B cell (primary cell): ENCODE measurements at regions not wholly inside any gene's neighbourhood (a gene's known extent, or its start where the extent isn't known, plus 50 kb on each side); places are given as distances from the start of the nearest gene placed in this dataset.

ENCODE experiments used
- ATAC-seq: fragments of 200-7000 bp; cut with Tn5 transposase; one replicate; pipeline ENCODE4 v1.10.0; 2021; ENCODE audit warnings: low read depth, mild to moderate bottlenecking, moderate number of reproducible peaks, moderate library complexity
- CTCF ChIA-PET: fragments of 350-600 bp; sonication (Branson Sonifier 250); formaldehyde crosslinking; loops from one replicate; lab custom pipeline; 2021; ENCODE audit warnings: antibody characterized with exemption, inconsistent platforms; lab: Charles Lee
- POLR2A ChIA-PET: fragments of 350-600 bp; sonication (Branson Sonifier 250); formaldehyde crosslinking; loops from one replicate; lab custom pipeline; 2021; ENCODE audit warnings: antibody characterized with exemption; lab: Charles Lee
- DNase-seq: peaks from one replicate; pipeline ENCODE4 v3.0.0; 2013
- H2AFZ ChIP-seq: 2 replicates; pipeline ENCODE4 v1.6.1; 2012; ENCODE audit warnings: mild to moderate bottlenecking, low read depth, low read length; ENCODE audit not compliant: insufficient read depth, poor library complexity, severe bottlenecking
- H3K27ac ChIP-seq, 2 donors: 1 replicate in 1 of 2; 2 replicates in 1 of 2; pipeline ENCODE4 v1.5.1; 2012 to 2013; ENCODE audit warnings: low read length in 2 of 2, mild to moderate bottlenecking in 2 of 2, moderate library complexity in 1 of 2
- H3K27me3 ChIP-seq, 4 experiments: fragments of 200-600 bp in 1 of 4; sonication (generic) in 1 of 4; replicated peaks in 1 of 4; 1 replicate in 2 of 4; 2 replicates in 2 of 4; pipeline versions ENCODE4 v1.6.1 to v1.7.0; 2013 to 2016; ENCODE audit warnings: low read length in 3 of 4, mild to moderate bottlenecking in 2 of 4, mixed read lengths in 1 of 4, moderate library complexity in 1 of 4; ENCODE audit not compliant: insufficient read depth in 4 of 4, control insufficient read depth in 3 of 4; ENCODE audit errors: control extremely low read depth in 1 of 4
- H3K36me3 ChIP-seq, 2 experiments: replicated peaks in 1 of 2; 1 replicate in 1 of 2; 2 replicates in 1 of 2; pipeline versions ENCODE4 v1.6.1 to v1.7.1; 2013; ENCODE audit warnings: low read length in 1 of 2; ENCODE audit not compliant: insufficient read depth in 2 of 2, control insufficient read depth in 1 of 2; ENCODE audit errors: control extremely low read depth in 1 of 2, extremely low read depth in 1 of 2
- H3K4me1 ChIP-seq, 2 donors: fragments of 200-600 bp in 1 of 2; sonication (generic) in 1 of 2; 1 replicate in 1 of 2; 2 replicates in 1 of 2; pipeline versions ENCODE4 v1.5.1 to v1.6.1; 2013 to 2017; ENCODE audit warnings: low read length in 2 of 2; ENCODE audit not compliant: control insufficient read depth in 2 of 2, insufficient read depth in 2 of 2
- H3K4me2 ChIP-seq: replicated peaks from 2 replicates; pipeline ENCODE3; 2012; ENCODE audit warnings: mild to moderate bottlenecking, low read depth, low read length; ENCODE audit not compliant: poor library complexity, severe bottlenecking
- H3K4me3 ChIP-seq, 5 experiments: fragments of 200-600 bp in 1 of 5; sonication (generic) in 1 of 5; 1 replicate in 3 of 5; 2 replicates in 2 of 5; pipeline versions ENCODE4 v1.5.1 to v1.7.0; 2011 to 2016; ENCODE audit warnings: low read length in 4 of 5, mild to moderate bottlenecking in 4 of 5, low read depth in 2 of 5, control low read depth in 1 of 5, moderate library complexity in 1 of 5; ENCODE audit not compliant: insufficient read depth in 1 of 5; ENCODE audit errors: control extremely low read depth in 1 of 5, extremely low read depth in 1 of 5
- H3K79me2 ChIP-seq: fragments of 200-600 bp; sonication (generic); one replicate; pipeline ENCODE4 v1.6.0; 2016; ENCODE audit warnings: low read length; ENCODE audit not compliant: control insufficient read depth, insufficient read depth
- H3K9ac ChIP-seq: fragments of 200-600 bp; sonication (generic); 2 replicates; pipeline ENCODE4 v1.6.1; 2017; ENCODE audit warnings: mild to moderate bottlenecking, low read length, moderate library complexity
- H3K9me3 ChIP-seq, 3 donors: one replicate each; pipeline versions ENCODE4 v1.6.1 to v1.7.1; 2013; ENCODE audit warnings: low read length in 2 of 3; ENCODE audit not compliant: control insufficient read depth in 2 of 3, insufficient read depth in 1 of 3; ENCODE audit errors: control extremely low read depth in 1 of 3
- H4K20me1 ChIP-seq: 2 replicates; pipeline ENCODE4 v1.6.0; 2012; ENCODE audit warnings: mild to moderate bottlenecking, low read length; ENCODE audit not compliant: insufficient read depth, control insufficient read depth, poor library complexity, severe bottlenecking
- H3K27ac Mint-ChIP-seq: one replicate; pipeline ENCODE4 v1.8.0; 2021; ENCODE audit warnings: mixed read lengths
- H3K27me3 Mint-ChIP-seq: one replicate; pipeline ENCODE4 v1.8.0; 2021; ENCODE audit warnings: mixed read lengths
- H3K4me1 Mint-ChIP-seq: one replicate; pipeline ENCODE4 v1.8.0; 2021; ENCODE audit warnings: mixed read lengths
- H3K4me3 Mint-ChIP-seq: one replicate; pipeline ENCODE4 v1.8.0; 2021; ENCODE audit warnings: mixed read lengths
- H3K9me3 Mint-ChIP-seq: one replicate; pipeline ENCODE4 v1.8.0; 2022; ENCODE audit warnings: mixed read lengths; ENCODE audit not compliant: insufficient read depth
- EZH2 ChIP-seq: IDR thresholded peaks from 2 replicates; pipeline ENCODE4 v1.6.1; 2012; ENCODE audit warnings: borderline replicate concordance, low read depth, mild to moderate bottlenecking, moderate library complexity, low read length; ENCODE audit not compliant: insufficient read depth, poor library complexity, severe bottlenecking
- WGBS: methylation state at CpG from one replicate; pipeline ENCODE4 v1.1.5; 2013; ENCODE audit warnings: missing lambda C conversion rate; ENCODE audit not compliant: insufficient coverage; 5-methylcytosine and 5-hydroxymethylcytosine counted together
- intact Hi-C: fragments of 100-400 bp; cut with micrococcal nuclease; formaldehyde crosslinking; loops from one replicate; pipeline ENCODE4 v1.10.0; 2022
- TF ChIP-seq, protein P1 (sequence below): fragments of 200-600 bp; IDR thresholded peaks from one replicate; pipeline ENCODE4 v1.8.0; 2022; ENCODE audit warnings: antibody characterized with exemption, mild to moderate bottlenecking

DNA sequence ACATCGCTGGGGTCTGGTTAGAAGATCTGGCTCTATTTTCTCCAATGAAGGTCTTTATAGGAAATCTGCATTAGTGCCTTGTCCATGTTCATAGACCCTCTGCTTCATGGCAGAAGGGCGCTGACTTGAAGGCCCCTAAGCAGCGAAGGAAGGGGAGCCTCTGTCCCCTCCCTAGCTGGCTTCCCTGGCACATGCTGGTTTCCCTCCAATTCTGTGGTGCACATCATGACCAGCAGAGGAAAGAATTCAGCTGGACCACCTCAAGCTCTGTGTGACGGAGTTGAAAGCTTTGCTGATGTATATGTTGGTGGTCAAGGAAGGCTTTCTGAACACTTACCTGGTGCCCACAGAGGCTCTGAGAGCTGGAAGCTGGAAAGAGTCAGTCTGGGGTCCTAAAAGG lies 129.7 kb upstream of the MYLIP start:
- ChIA-PET CTCF (no interaction called here), POLR2A (no interaction called here)
- H3K27ac Mint-ChIP-seq: no peak overlapping the region
- peaks cover 4% of the 10 kb centered on the region for H3K27me3 Mint-ChIP-seq
- peaks cover 2% of the 10 kb centered on the region for H3K4me1 Mint-ChIP-seq
- Histone ChIP-seq H3K27ac (no peak overlapping the region), H3K4me1 (no peaks in the 10 kb centered on the region), H3K4me2 (no peak overlapping the region), H3K79me2 (no peaks in the 10 kb centered on the region), H3K36me3 (no peaks in the 10 kb centered on the region), H2AFZ (no peak overlapping the region), H3K4me3 (no peak overlapping the region), H3K27me3 (no peaks in the 10 kb centered on the region), H4K20me1 (no peaks in the 10 kb centered on the region), H3K9ac (no peak overlapping the region), H3K9me3 (no peaks in the 10 kb centered on the region)
- ATAC-seq (no peak), DNase-seq (no peak)
- WGBS: 94% methylated on average over 4 of the region's 4 CpGs
- no peak for TF ChIP-seq EZH2
- TF ChIP-seq, protein P1, sequence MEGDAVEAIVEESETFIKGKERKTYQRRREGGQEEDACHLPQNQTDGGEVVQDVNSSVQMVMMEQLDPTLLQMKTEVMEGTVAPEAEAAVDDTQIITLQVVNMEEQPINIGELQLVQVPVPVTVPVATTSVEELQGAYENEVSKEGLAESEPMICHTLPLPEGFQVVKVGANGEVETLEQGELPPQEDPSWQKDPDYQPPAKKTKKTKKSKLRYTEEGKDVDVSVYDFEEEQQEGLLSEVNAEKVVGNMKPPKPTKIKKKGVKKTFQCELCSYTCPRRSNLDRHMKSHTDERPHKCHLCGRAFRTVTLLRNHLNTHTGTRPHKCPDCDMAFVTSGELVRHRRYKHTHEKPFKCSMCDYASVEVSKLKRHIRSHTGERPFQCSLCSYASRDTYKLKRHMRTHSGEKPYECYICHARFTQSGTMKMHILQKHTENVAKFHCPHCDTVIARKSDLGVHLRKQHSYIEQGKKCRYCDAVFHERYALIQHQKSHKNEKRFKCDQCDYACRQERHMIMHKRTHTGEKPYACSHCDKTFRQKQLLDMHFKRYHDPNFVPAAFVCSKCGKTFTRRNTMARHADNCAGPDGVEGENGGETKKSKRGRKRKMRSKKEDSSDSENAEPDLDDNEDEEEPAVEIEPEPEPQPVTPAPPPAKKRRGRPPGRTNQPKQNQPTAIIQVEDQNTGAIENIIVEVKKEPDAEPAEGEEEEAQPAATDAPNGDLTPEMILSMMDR: no peak
- intact Hi-C loops: no loop called here
- no peak overlapping the region for H3K4me3 Mint-ChIP-seq
- H3K9me3 Mint-ChIP-seq: no peaks in the 10 kb centered on the region

DNA sequence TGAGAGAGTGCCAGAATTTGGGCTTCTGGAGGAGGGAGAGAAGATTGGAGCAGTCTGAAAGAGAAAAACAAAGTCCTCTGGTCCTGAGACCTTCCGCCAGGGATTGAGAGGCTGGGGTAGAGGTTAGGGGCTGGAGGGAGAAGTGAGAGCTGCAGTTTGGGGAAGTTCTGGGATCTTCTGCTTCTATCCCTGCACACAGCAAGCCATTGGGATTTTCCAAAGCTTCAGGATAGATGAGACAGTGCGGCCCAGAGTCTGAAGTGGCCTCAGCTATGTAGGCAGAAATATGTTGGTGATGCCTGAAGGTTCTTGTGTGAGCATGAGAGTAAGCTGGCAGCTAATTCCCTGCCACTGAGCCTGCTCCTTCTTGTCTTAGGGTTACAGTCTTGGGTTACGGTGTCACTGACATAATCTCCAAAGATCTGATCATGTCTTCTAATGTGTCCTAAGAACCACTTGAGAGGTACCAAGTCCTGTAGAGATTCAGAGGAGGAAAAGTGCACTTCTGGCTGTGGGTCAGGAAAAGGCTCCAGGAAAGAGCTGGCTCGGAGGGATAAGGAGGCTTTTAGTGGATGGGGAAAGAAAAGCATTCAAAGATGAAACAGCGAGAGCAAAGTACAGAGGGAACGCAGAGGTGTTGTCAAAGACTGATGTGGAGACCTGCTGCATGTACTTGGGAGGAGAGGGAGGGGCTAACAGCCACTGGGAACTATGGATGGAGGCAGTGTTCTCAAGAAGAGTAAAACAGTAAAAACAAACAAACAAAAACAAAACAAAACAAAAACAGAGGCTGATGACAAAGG lies 131.1 kb upstream of the MYLIP start:
- no peaks in the 10 kb centered on the region for H3K4me1 ChIP-seq
- no peak overlapping the region for H3K4me2 ChIP-seq
- H3K4me3 Mint-ChIP-seq: no peak overlapping the region
- H2AFZ ChIP-seq: no peak overlapping the region
- CTCF ChIA-PET: interaction anchor here (1.5 kb wide), 1 partner anchor 208 kb away, joined by 3 read pairs; no protein-coding TSS in a partner anchor
- TF ChIP-seq, protein P1: no peak
- no peak for TF ChIP-seq EZH2
- no peak overlapping the region for H3K27ac Mint-ChIP-seq
- peaks cover 2% of the 10 kb centered on the region for H3K4me1 Mint-ChIP-seq
- H3K27me3 ChIP-seq: no peaks in the 10 kb centered on the region
- H3K4me3 ChIP-seq: no peak overlapping the region
- POLR2A ChIA-PET: no interaction called here
- H3K9ac ChIP-seq: no peak overlapping the region
- no peak overlapping the region for H3K27ac ChIP-seq
- WGBS: 95% methylated on average over 5 of the region's 6 CpGs
- H4K20me1 ChIP-seq: no peaks in the 10 kb centered on the region
- no peaks in the 10 kb centered on the region for H3K9me3 Mint-ChIP-seq
- ATAC-seq (no peak), DNase-seq (no peak)
- intact Hi-C loops: no loop called here
- H3K27me3 Mint-ChIP-seq: peaks cover 4% of the 10 kb centered on the region
- H3K36me3 ChIP-seq: no peaks in the 10 kb centered on the region
- no peaks in the 10 kb centered on the region for H3K79me2 ChIP-seq
- H3K9me3 ChIP-seq: no peaks in the 10 kb centered on the region
